DOHH2 (cell line): ENCODE measurements at regions not wholly inside any gene's neighbourhood (a gene's known extent, or its start where the extent isn't known, plus 50 kb on each side); places are given as distances from the start of the nearest gene placed in this dataset.

Source experiments
- H3F3A ChIP-seq: fragments of 200-600 bp; sonication (generic), shearing (Covaris generic); 2 replicates; pipeline ENCODE4 v1.6.0; 2016; ENCODE audit warnings: antibody characterized with exemption, mild to moderate bottlenecking; ENCODE audit not compliant: control insufficient read depth, insufficient read depth
- H3K27ac ChIP-seq: fragments of 200-600 bp; sonication (generic); 2 replicates; pipeline ENCODE4 v1.5.1; 2014; ENCODE audit warnings: low read depth, mild to moderate bottlenecking, low read length, moderate library complexity
- H3K27me3 ChIP-seq: fragments of 200-600 bp; sonication (generic); 2 replicates; pipeline ENCODE4 v1.6.1; 2014; ENCODE audit warnings: mild to moderate bottlenecking, low read length, mixed read lengths; ENCODE audit not compliant: control insufficient read depth
- H3K36me3 ChIP-seq: fragments of 200-600 bp; sonication (generic); 2 replicates; pipeline ENCODE4 v1.6.1; 2014; ENCODE audit warnings: mild to moderate bottlenecking, low read length, moderate library complexity, mixed read lengths; ENCODE audit not compliant: control insufficient read depth
- H3K4me1 ChIP-seq: fragments of 200-600 bp; sonication (generic); 2 replicates; pipeline ENCODE4 v1.6.1; 2014; ENCODE audit warnings: mild to moderate bottlenecking, low read length, mixed read lengths; ENCODE audit not compliant: control insufficient read depth
- H3K4me2 ChIP-seq: fragments of 200-600 bp; sonication (generic); 2 replicates; pipeline ENCODE4 v1.6.0; 2014; ENCODE audit warnings: mild to moderate bottlenecking, low read length, moderate library complexity
- H3K4me3 ChIP-seq: fragments of 200-600 bp; sonication (generic); 2 replicates; pipeline ENCODE4 v1.5.1; 2014; ENCODE audit warnings: mild to moderate bottlenecking, low read length, mixed read lengths
- H3K79me2 ChIP-seq: fragments of 200-600 bp; sonication (generic); 2 replicates; pipeline ENCODE4 v1.6.1; 2014; ENCODE audit warnings: mild to moderate bottlenecking, low read length, mixed read lengths; ENCODE audit not compliant: control insufficient read depth
- H3K9me2 ChIP-seq: fragments of 200-600 bp; sonication (generic); replicated peaks from 2 replicates; pipeline ENCODE4 v1.6.1; 2014; ENCODE audit warnings: mild to moderate bottlenecking, low read length, mixed read lengths; ENCODE audit not compliant: control insufficient read depth
- H3K9me3 ChIP-seq: fragments of 200-600 bp; sonication (generic); 2 replicates; pipeline ENCODE4 v1.6.1; 2014; ENCODE audit warnings: antibody characterized with exemption, low read length, mixed read lengths; ENCODE audit not compliant: control insufficient read depth, insufficient read depth
- H4K20me1 ChIP-seq: fragments of 200-600 bp; sonication (generic); 2 replicates; pipeline ENCODE4 v1.6.0; 2014; ENCODE audit warnings: low read depth, mild to moderate bottlenecking, antibody characterized with exemption, low read length, moderate library complexity; ENCODE audit not compliant: control insufficient read depth, insufficient read depth
- CTCF ChIP-seq: fragments of 200-600 bp; sonication (generic); IDR thresholded peaks from one replicate; pipeline ENCODE4 v1.5.1; 2014; ENCODE audit warnings: antibody characterized with exemption, mild to moderate bottlenecking, low read depth, low read length; ENCODE audit not compliant: poor library complexity, severe bottlenecking
- EZH2phosphoT487 ChIP-seq: fragments of 200-600 bp; sonication (generic); IDR thresholded peaks from 2 replicates; pipeline ENCODE4 v1.6.1; 2017; ENCODE audit warnings: borderline replicate concordance, mild to moderate bottlenecking, antibody characterized with exemption, low read length, moderate library complexity, mixed read lengths

- Histone ChIP-seq H3F3A (no peaks in the 10 kb centered on the region), H3K4me3 (no peak overlapping the region), H3K9me3 (no peaks in the 10 kb centered on the region), H3K79me2 (no peaks in the 10 kb centered on the region), H3K4me2 (no peak overlapping the region), H3K27me3 (no peaks in the 10 kb centered on the region), H3K9me2 (no peaks in the 10 kb centered on the region; the same call in 1 of the 2 replicates), H3K27ac (no peak overlapping the region), H3K4me1 (no peaks in the 10 kb centered on the region), H3K36me3 (no peaks in the 10 kb centered on the region), H4K20me1 (no peaks in the 10 kb centered on the region)
- TF ChIP-seq CTCF: no peak
- TF ChIP-seq EZH2phosphoT487: no peak
Observed at GRCh38 chr3:99470841-99471240, 167.6 kb upstream of the COL8A1 start.

- H3K27me3 ChIP-seq: no peaks in the 10 kb centered on the region
- H3K9me3 ChIP-seq: no peaks in the 10 kb centered on the region
- no peak overlapping the region for H3K27ac ChIP-seq
- no peak overlapping the region for H3K4me3 ChIP-seq
- no peaks in the 10 kb centered on the region for H3K36me3 ChIP-seq
- H3K4me1 ChIP-seq: no peaks in the 10 kb centered on the region
- H4K20me1 ChIP-seq: no peaks in the 10 kb centered on the region
- no peaks in the 10 kb centered on the region for H3F3A ChIP-seq
- no peaks in the 10 kb centered on the region for H3K79me2 ChIP-seq
- no peak for TF ChIP-seq EZH2phosphoT487
- no peak for TF ChIP-seq CTCF
- no peaks in the 10 kb centered on the region for H3K9me2 ChIP-seq
- no peak overlapping the region for H3K4me2 ChIP-seq
Observed at GRCh38 chr3:99468918-99469317, 169.5 kb upstream of the COL8A1 start.

GRCh38 chr3:99467420-99467819 lies 171.0 kb upstream of the COL8A1 start:
- Histone ChIP-seq H3K4me2 (no peak overlapping the region), H3K9me3 (no peaks in the 10 kb centered on the region), H3K9me2 (no peaks in the 10 kb centered on the region), H4K20me1 (no peaks in the 10 kb centered on the region), H3K79me2 (no peaks in the 10 kb centered on the region), H3K36me3 (no peaks in the 10 kb centered on the region), H3K27ac (no peak overlapping the region), H3K4me1 (no peaks in the 10 kb centered on the region), H3F3A (no peaks in the 10 kb centered on the region), H3K27me3 (no peaks in the 10 kb centered on the region), H3K4me3 (no peak overlapping the region)
- TF ChIP-seq EZH2phosphoT487: no peak
- TF ChIP-seq CTCF: no peak

- no peaks in the 10 kb centered on the region for H3K9me2 ChIP-seq
- no peaks in the 10 kb centered on the region for H4K20me1 ChIP-seq
- no peak overlapping the region for H3K4me3 ChIP-seq
- H3K79me2 ChIP-seq: no peaks in the 10 kb centered on the region
- H3K9me3 ChIP-seq: no peaks in the 10 kb centered on the region
- no peak overlapping the region for H3K27ac ChIP-seq
- H3K4me1 ChIP-seq: no peaks in the 10 kb centered on the region
- H3K36me3 ChIP-seq: no peaks in the 10 kb centered on the region
- H3K4me2 ChIP-seq: no peak overlapping the region
- H3K27me3 ChIP-seq: no peaks in the 10 kb centered on the region
- H3F3A ChIP-seq: no peaks in the 10 kb centered on the region
- no peak for TF ChIP-seq CTCF
- no peak for TF ChIP-seq EZH2phosphoT487
Observed at GRCh38 chr3:99466331-99466730, 172.1 kb upstream of the COL8A1 start.
